ENCODE measurements at regions not wholly inside any gene's neighbourhood (a gene's known extent, or its start where the extent isn't known, plus 50 kb on each side); places are given as distances from the start of the nearest gene placed in this dataset.

- peaks cover 15% of the 10 kb centered on the region for H3K27me3 Mint-ChIP-seq (ENCODE audit: low read depth, poor library complexity)
- H3K27ac Mint-ChIP-seq, result no peak overlapping the region
- H3K36me3 Mint-ChIP-seq (ENCODE audit: low read depth), result no peaks in the 10 kb centered on the region
- TF ChIP-seq CTCF (IDR thresholded peaks at IDR 0.05), result no peak
- no peak overlapping the region for H3K4me3 Mint-ChIP-seq
- no peaks in the 10 kb centered on the region for H3K4me1 Mint-ChIP-seq
- DNase-seq, result no peak
- H3K9me3 Mint-ChIP-seq, result peaks cover 39% of the 10 kb centered on the region
These were observed 119.5 kb downstream of the RTP5 start for GRCh38 chr2:241989074-241989473.

- peaks cover 17% of the 10 kb centered on the region for H3K27me3 Mint-ChIP-seq (ENCODE audit: low read depth, poor library complexity)
These were observed 120.9 kb downstream of the RTP5 start for GRCh38 chr2:241990466-241990865.

GRCh38 chr2:241991299-241991698 is 121.8 kb downstream of the RTP5 start:
- DNase-seq, result no peak
- H3K27ac Mint-ChIP-seq, result no peak overlapping the region
- no peak for TF ChIP-seq CTCF (IDR thresholded peaks at IDR 0.05)
- no peaks in the 10 kb centered on the region for H3K36me3 Mint-ChIP-seq (ENCODE audit: low read depth)
- H3K9me3 Mint-ChIP-seq, result peaks cover 38% of the 10 kb centered on the region
- H3K4me3 Mint-ChIP-seq, result no peak overlapping the region
- no peaks in the 10 kb centered on the region for H3K4me1 Mint-ChIP-seq
- peaks cover 18% of the 10 kb centered on the region for H3K27me3 Mint-ChIP-seq (ENCODE audit: low read depth, poor library complexity)

More at GRCh38 chr2:241990466-241990865, 120.9 kb downstream of the RTP5 start:
- Mint-ChIP-seq H3K4me3 (no peak overlapping the region), H3K27ac (no peak overlapping the region), H3K36me3 (ENCODE audit: low read depth) (no peaks in the 10 kb centered on the region), H3K4me1 (no peaks in the 10 kb centered on the region), H3K9me3 (peaks cover 39% of the 10 kb centered on the region)
- DNase-seq, result no peak
- no peak for TF ChIP-seq CTCF (IDR thresholded peaks at IDR 0.05)

- Mint-ChIP-seq H3K27ac (no peak overlapping the region), H3K36me3 (ENCODE audit: low read depth) (no peaks in the 10 kb centered on the region), H3K4me3 (no peak overlapping the region), H3K27me3 (ENCODE audit: low read depth, poor library complexity) (peaks cover 20% of the 10 kb centered on the region), H3K9me3 (peaks cover 26% of the 10 kb centered on the region), H3K4me1 (no peaks in the 10 kb centered on the region)
- TF ChIP-seq CTCF (IDR thresholded peaks at IDR 0.05), result no peak
- DNase-seq, result no peak
These were observed 123.2 kb downstream of the RTP5 start for GRCh38 chr2:241992753-241993152.

- no peak for TF ChIP-seq CTCF (IDR thresholded peaks at IDR 0.05)
- Mint-ChIP-seq H3K27me3 (ENCODE audit: low read depth, poor library complexity) (peaks cover 20% of the 10 kb centered on the region), H3K4me3 (no peak overlapping the region), H3K27ac (no peak overlapping the region), H3K9me3 (peaks cover 20% of the 10 kb centered on the region), H3K36me3 (ENCODE audit: low read depth) (no peaks in the 10 kb centered on the region), H3K4me1 (no peaks in the 10 kb centered on the region)
- no peak for DNase-seq
These were observed 124.0 kb downstream of the RTP5 start for GRCh38 chr2:241993386-241994005.

GRCh38 chr2:241994086-241994485 is 124.6 kb downstream of the RTP5 start:
- Mint-ChIP-seq H3K9me3 (peaks cover 18% of the 10 kb centered on the region), H3K27ac (no peak overlapping the region), H3K4me1 (no peaks in the 10 kb centered on the region), H3K36me3 (ENCODE audit: low read depth) (no peaks in the 10 kb centered on the region), H3K4me3 (no peak overlapping the region), H3K27me3 (ENCODE audit: low read depth, poor library complexity) (peaks cover 20% of the 10 kb centered on the region)
- no peak for DNase-seq
- no peak for TF ChIP-seq CTCF (IDR thresholded peaks at IDR 0.05)

Measured in nephron progenitor cell (in vitro differentiated cells).